ENCODE measurements at regions not wholly inside any gene's neighbourhood (a gene's known extent, or its start where the extent isn't known, plus 50 kb on each side); places are given as distances from the start of the nearest gene placed in this dataset.

GRCh38 chr5:135271533-135272310 lies 127.3 kb downstream of the MACROH2A1 start:
- no peak overlapping the region for H3K4me3 ChIP-seq (ENCODE audit: low read length, poor library complexity, severe bottlenecking)
- no peaks in the 10 kb centered on the region for H3F3A ChIP-seq (ENCODE audit: low read depth)
- H4K20me1 ChIP-seq (ENCODE audit: insufficient read depth, low read length, poor library complexity, severe bottlenecking) = no peaks in the 10 kb centered on the region
- no peaks in the 10 kb centered on the region for H3K36me3 ChIP-seq (ENCODE audit: insufficient read depth, low read length)
- no peaks in the 10 kb centered on the region for H3K4me1 ChIP-seq (ENCODE audit: insufficient read depth, low read length, poor library complexity, severe bottlenecking)
- H3K27me3 ChIP-seq (ENCODE audit: insufficient read depth, low read length, poor library complexity, severe bottlenecking) = no peaks in the 10 kb centered on the region
- H3K9me2 ChIP-seq (replicated peaks; ENCODE audit: low read depth, low read length) = no peaks in the 10 kb centered on the region
- no peak for TF ChIP-seq EZH2phosphoT487 (IDR thresholded peaks at IDR 0.05; ENCODE audit: borderline replicate concordance)
- no peak for TF ChIP-seq CTCF (conservative IDR thresholded peaks at IDR 0.05; ENCODE audit: low read length)
- no peak overlapping the region for H3K9ac ChIP-seq (ENCODE audit: low read depth, low read length, poor library complexity, severe bottlenecking)
- no peaks in the 10 kb centered on the region for H3K79me2 ChIP-seq (ENCODE audit: insufficient read depth, low read length)
- no peaks in the 10 kb centered on the region for H3K9me3 ChIP-seq (ENCODE audit: insufficient read depth, low read depth, low read length)
- no peak overlapping the region for H3K4me2 ChIP-seq (ENCODE audit: low read depth, low read length, poor library complexity, severe bottlenecking)
- H2AFZ ChIP-seq (ENCODE audit: low read length) = no peak overlapping the region

- H3K9me3 ChIP-seq (ENCODE audit: insufficient read depth, low read depth, low read length) = no peaks in the 10 kb centered on the region
- H3F3A ChIP-seq (ENCODE audit: low read depth) = no peaks in the 10 kb centered on the region
- H3K79me2 ChIP-seq (ENCODE audit: insufficient read depth, low read length) = no peaks in the 10 kb centered on the region
- no peak overlapping the region for H3K4me2 ChIP-seq (ENCODE audit: low read depth, low read length, poor library complexity, severe bottlenecking)
- H2AFZ ChIP-seq (ENCODE audit: low read length) = no peak overlapping the region
- no peaks in the 10 kb centered on the region for H4K20me1 ChIP-seq (ENCODE audit: insufficient read depth, low read length, poor library complexity, severe bottlenecking)
- H3K27me3 ChIP-seq (ENCODE audit: insufficient read depth, low read length, poor library complexity, severe bottlenecking) = no peaks in the 10 kb centered on the region
- no peaks in the 10 kb centered on the region for H3K9me2 ChIP-seq (replicated peaks; ENCODE audit: low read depth, low read length)
- H3K36me3 ChIP-seq (ENCODE audit: insufficient read depth, low read length) = no peaks in the 10 kb centered on the region
- no peaks in the 10 kb centered on the region for H3K4me1 ChIP-seq (ENCODE audit: insufficient read depth, low read length, poor library complexity, severe bottlenecking)
- no peak overlapping the region for H3K9ac ChIP-seq (ENCODE audit: low read depth, low read length, poor library complexity, severe bottlenecking)
- no peak overlapping the region for H3K4me3 ChIP-seq (ENCODE audit: low read length, poor library complexity, severe bottlenecking)
- TF ChIP-seq EZH2phosphoT487 (IDR thresholded peaks at IDR 0.05; ENCODE audit: borderline replicate concordance) (no peak), CTCF (conservative IDR thresholded peaks at IDR 0.05; ENCODE audit: low read length) (no peak)
Measured at GRCh38 chr5:135269931-135270421, 129.1 kb downstream of the MACROH2A1 start.

GRCh38 chr5:135269199-135269598 lies 129.8 kb downstream of the MACROH2A1 start:
- H3K4me1 ChIP-seq (ENCODE audit: insufficient read depth, low read length, poor library complexity, severe bottlenecking) = no peaks in the 10 kb centered on the region
- no peaks in the 10 kb centered on the region for H4K20me1 ChIP-seq (ENCODE audit: insufficient read depth, low read length, poor library complexity, severe bottlenecking)
- no peak for TF ChIP-seq CTCF (conservative IDR thresholded peaks at IDR 0.05; ENCODE audit: low read length)
- TF ChIP-seq EZH2phosphoT487 (IDR thresholded peaks at IDR 0.05; ENCODE audit: borderline replicate concordance) = no peak
- no peak overlapping the region for H3K4me2 ChIP-seq (ENCODE audit: low read depth, low read length, poor library complexity, severe bottlenecking)
- H2AFZ ChIP-seq (ENCODE audit: low read length) = no peak overlapping the region
- no peak overlapping the region for H3K4me3 ChIP-seq (ENCODE audit: low read length, poor library complexity, severe bottlenecking)
- no peaks in the 10 kb centered on the region for H3K79me2 ChIP-seq (ENCODE audit: insufficient read depth, low read length)
- H3K9me3 ChIP-seq (ENCODE audit: insufficient read depth, low read depth, low read length) = no peaks in the 10 kb centered on the region
- no peaks in the 10 kb centered on the region for H3K9me2 ChIP-seq (replicated peaks; ENCODE audit: low read depth, low read length)
- H3K36me3 ChIP-seq (ENCODE audit: insufficient read depth, low read length) = no peaks in the 10 kb centered on the region
- no peak overlapping the region for H3K9ac ChIP-seq (ENCODE audit: low read depth, low read length, poor library complexity, severe bottlenecking)
- no peaks in the 10 kb centered on the region for H3K27me3 ChIP-seq (ENCODE audit: insufficient read depth, low read length, poor library complexity, severe bottlenecking)
- no peaks in the 10 kb centered on the region for H3F3A ChIP-seq (ENCODE audit: low read depth)
